WERI-Rb-1 (cell line): ENCODE measurements at regions not wholly inside any gene's neighbourhood (a gene's known extent, or its start where the extent isn't known, plus 50 kb on each side); places are given as distances from the start of the nearest gene placed in this dataset.

Experiments
- DNase-seq: peaks from one replicate; pipeline ENCODE4 v3.0.0-alpha.2; 2020
- H3K27ac ChIP-seq: fragments of 250-450 bp; sonication (Bioruptor Pico); 2 replicates; pipeline ENCODE4 v1.5.1; 2020; ENCODE audit warnings: mild to moderate bottlenecking, moderate library complexity
- H3K27me3 ChIP-seq: fragments of 250-450 bp; sonication (Bioruptor Pico); 2 replicates; pipeline ENCODE4 v1.5.1; 2021; ENCODE audit warnings: mild to moderate bottlenecking, low read depth, moderate library complexity; ENCODE audit not compliant: insufficient read depth, severe bottlenecking
- H3K36me3 ChIP-seq: fragments of 250-450 bp; sonication (Bioruptor Pico); 2 replicates; pipeline ENCODE4 v1.5.1; 2020; ENCODE audit warnings: mild to moderate bottlenecking, moderate library complexity
- H3K4me3 ChIP-seq: 2 replicates; pipeline ENCODE4 v1.5.1; 2011; ENCODE audit warnings: low read depth, mild to moderate bottlenecking, control low read depth, low read length
- H3K9me3 ChIP-seq: fragments of 250-450 bp; sonication (Bioruptor Pico); 2 replicates; pipeline ENCODE4 v1.5.1; 2021; ENCODE audit warnings: mild to moderate bottlenecking, moderate library complexity; ENCODE audit not compliant: severe bottlenecking
- CTCF ChIP-seq: IDR thresholded peaks from 2 replicates; pipeline ENCODE4 v1.5.1; 2011; ENCODE audit warnings: low read depth, mild to moderate bottlenecking, control low read depth, inconsistent platforms, low read length

GRCh38 chr3:45306406-45307008 lies 80.4 kb upstream of the TMEM158 start:
- Histone ChIP-seq H3K9me3 (peaks cover 8% of the 10 kb centered on the region), H3K27ac (no peak overlapping the region), H3K36me3 (no peaks in the 10 kb centered on the region), H3K27me3 (no peaks in the 10 kb centered on the region), H3K4me3 (no peak overlapping the region)
- no peak for TF ChIP-seq CTCF
- no peak for DNase-seq

- no peak overlapping the region for H3K4me3 ChIP-seq
- no peaks in the 10 kb centered on the region for H3K27me3 ChIP-seq
- no peaks in the 10 kb centered on the region for H3K9me3 ChIP-seq
- H3K36me3 ChIP-seq = no peaks in the 10 kb centered on the region
- no peak for TF ChIP-seq CTCF
- H3K27ac ChIP-seq = no peak overlapping the region
- DNase-seq = no peak
These were observed 78.5 kb upstream of the LARS2 start for GRCh38 chr3:45309876-45310275.

- no peak for TF ChIP-seq CTCF
- no peak for DNase-seq
- H3K4me3 ChIP-seq = no peak overlapping the region
- H3K27ac ChIP-seq = no peak overlapping the region
- no peaks in the 10 kb centered on the region for H3K36me3 ChIP-seq
- H3K27me3 ChIP-seq = no peaks in the 10 kb centered on the region
- no peaks in the 10 kb centered on the region for H3K9me3 ChIP-seq
These were observed 77.0 kb upstream of the LARS2 start for GRCh38 chr3:45311327-45311726.

GRCh38 chr3:45311953-45312801 lies 76.2 kb upstream of the LARS2 start:
- Histone ChIP-seq H3K27ac (no peak overlapping the region), H3K4me3 (no peak overlapping the region), H3K36me3 (no peaks in the 10 kb centered on the region), H3K9me3 (no peaks in the 10 kb centered on the region), H3K27me3 (no peaks in the 10 kb centered on the region)
- no peak for TF ChIP-seq CTCF
- no peak for DNase-seq

GRCh38 chr3:45312836-45313493 lies 75.4 kb upstream of the LARS2 start:
- no peak for TF ChIP-seq CTCF
- Histone ChIP-seq H3K27ac (no peak overlapping the region), H3K4me3 (no peak overlapping the region), H3K9me3 (no peaks in the 10 kb centered on the region), H3K27me3 (no peaks in the 10 kb centered on the region), H3K36me3 (no peaks in the 10 kb centered on the region)
- no peak for DNase-seq
